ENCODE measurements at regions not wholly inside any gene's neighbourhood (a gene's known extent, or its start where the extent isn't known, plus 50 kb on each side); places are given as distances from the start of the nearest gene placed in this dataset.

GRCh38 chr2:182565911-182566567 is 139.2 kb upstream of the PDE1A start:
- ChIA-PET POLR2A (no interaction called here), CTCF (no interaction called here)
- Histone ChIP-seq H3K27ac (ENCODE audit: low read length) (no peak overlapping the region), H3K4me3 (ENCODE audit: low read depth in 2 of 2, low read length in 2 of 2) (no peak overlapping the region), H3K9me3 (ENCODE audit: control insufficient read depth, insufficient read depth, low read depth, low read length) (no peaks in the 10 kb centered on the region), H3K27me3 (ENCODE audit: control insufficient read depth, insufficient read depth, low read length) (no peaks in the 10 kb centered on the region), H3K4me1 (ENCODE audit: control insufficient read depth, insufficient read depth, low read length) (no peaks in the 10 kb centered on the region), H3K36me3 (ENCODE audit: control insufficient read depth, insufficient read depth, low read length) (no peaks in the 10 kb centered on the region)
- BruUV-seq (replicated peaks): no TSS peak
- ATAC-seq (no peak), DNase-seq (ENCODE audit: low read depth, low spot score) (no peak)
- intact Hi-C loops (cut with micrococcal nuclease; ENCODE audit: unreplicated experiment): no loop called here
- in situ Hi-C loops (cut with HindIII; ENCODE audit: low pct_unique_long_range_greater_than_20kb, low sequenced_read_pairs): no loop called here
- TF ChIP-seq POLR2AphosphoS5 (IDR thresholded peaks at IDR 0.05; ENCODE audit: low read depth, low read length) (no peak), SIN3A (IDR thresholded peaks at IDR 0.05; ENCODE audit: borderline replicate concordance, insufficient read depth, low read depth, low read length) (no peak), REST (IDR thresholded peaks at IDR 0.05; ENCODE audit: insufficient read depth in 1 of 2, low read depth in 2 of 2, low read length in 1 of 2) (no peak), CTCF (IDR thresholded peaks at IDR 0.05) (no peak), TCF7L2 (IDR thresholded peaks at IDR 0.05; ENCODE audit: low read depth, low read length) (no peak)

- TF ChIP-seq CTCF (IDR thresholded peaks at IDR 0.05) (no peak), SIN3A (IDR thresholded peaks at IDR 0.05; ENCODE audit: borderline replicate concordance, insufficient read depth, low read depth, low read length) (no peak), TCF7L2 (IDR thresholded peaks at IDR 0.05; ENCODE audit: low read depth, low read length) (no peak), POLR2AphosphoS5 (IDR thresholded peaks at IDR 0.05; ENCODE audit: low read depth, low read length) (no peak), REST (IDR thresholded peaks at IDR 0.05; ENCODE audit: insufficient read depth in 1 of 2, low read depth in 2 of 2, low read length in 1 of 2) (no peak)
- Histone ChIP-seq H3K4me3 (ENCODE audit: low read depth in 2 of 2, low read length in 2 of 2) (no peak overlapping the region), H3K27ac (ENCODE audit: low read length) (no peak overlapping the region), H3K4me1 (ENCODE audit: control insufficient read depth, insufficient read depth, low read length) (no peaks in the 10 kb centered on the region), H3K27me3 (ENCODE audit: control insufficient read depth, insufficient read depth, low read length) (no peaks in the 10 kb centered on the region), H3K9me3 (ENCODE audit: control insufficient read depth, insufficient read depth, low read depth, low read length) (no peaks in the 10 kb centered on the region), H3K36me3 (ENCODE audit: control insufficient read depth, insufficient read depth, low read length) (no peaks in the 10 kb centered on the region)
- intact Hi-C loops (cut with micrococcal nuclease; ENCODE audit: unreplicated experiment): no loop called here
- ChIA-PET POLR2A (no interaction called here), CTCF (no interaction called here)
- no TSS peak for BruUV-seq (replicated peaks)
- in situ Hi-C loops (cut with HindIII; ENCODE audit: low pct_unique_long_range_greater_than_20kb, low sequenced_read_pairs): no loop called here
- DNase-seq (ENCODE audit: low read depth, low spot score): no peak
- no peak for ATAC-seq
Observed at GRCh38 chr2:182573553-182573952, 142.5 kb upstream of the DNAJC10 start.

Data from Panc1 (cell line).